GM23248 (cell line): ENCODE measurements at regions not wholly inside any gene's neighbourhood (a gene's known extent, or its start where the extent isn't known, plus 50 kb on each side); places are given as distances from the start of the nearest gene placed in this dataset.
A peak's percentile ranks its signal among the peaks of the same experiment; 100 is the strongest.

Experiments
- DNase-seq: peaks from one replicate; pipeline ENCODE4 v3.0.0-alpha.2; 2015
- H2AFZ ChIP-seq: fragments of 200-600 bp; sonication (generic); 2 replicates; pipeline ENCODE4 v1.6.1; 2016; ENCODE audit warnings: antibody characterized with exemption
- H3F3A ChIP-seq: fragments of 200-600 bp; sonication (generic); 2 replicates; pipeline ENCODE4 v1.6.1; 2016; ENCODE audit warnings: mild to moderate bottlenecking, antibody characterized with exemption, mixed run types; ENCODE audit not compliant: insufficient read depth
- H3K27ac ChIP-seq: fragments of 200-600 bp; sonication (generic); 2 replicates; pipeline ENCODE4 v1.5.1; 2016; ENCODE audit warnings: mild to moderate bottlenecking
- H3K27me3 ChIP-seq: fragments of 200-600 bp; sonication (generic); replicated peaks from 2 replicates; pipeline ENCODE4 v1.6.1; 2016; ENCODE audit warnings: mild to moderate bottlenecking; ENCODE audit not compliant: insufficient read depth
- H3K36me3 ChIP-seq: fragments of 200-600 bp; sonication (generic); 2 replicates; pipeline ENCODE4 v1.6.1; 2016; ENCODE audit warnings: low read depth, mild to moderate bottlenecking
- H3K4me1 ChIP-seq: fragments of 200-600 bp; sonication (generic); 2 replicates; pipeline ENCODE4 v1.6.1; 2016; ENCODE audit warnings: mild to moderate bottlenecking; ENCODE audit not compliant: insufficient read depth
- H3K4me2 ChIP-seq: fragments of 200-600 bp; sonication (generic); one replicate; pipeline ENCODE4 v1.6.1; 2016; ENCODE audit warnings: mild to moderate bottlenecking; ENCODE audit not compliant: unreplicated experiment
- H3K4me3 ChIP-seq: fragments of 200-600 bp; sonication (generic); 2 replicates; pipeline ENCODE4 v1.5.1; 2016; ENCODE audit warnings: mild to moderate bottlenecking
- H3K79me2 ChIP-seq: fragments of 200-600 bp; sonication (generic); 2 replicates; pipeline ENCODE4 v1.6.1; 2016; ENCODE audit warnings: mild to moderate bottlenecking; ENCODE audit not compliant: insufficient read depth
- H3K9ac ChIP-seq: fragments of 200-600 bp; sonication (generic); 2 replicates; pipeline ENCODE4 v1.6.1; 2016; ENCODE audit warnings: mild to moderate bottlenecking
- H3K9me2 ChIP-seq: fragments of 200-600 bp; sonication (generic); 2 replicates; pipeline ENCODE4 v1.6.1; 2016; ENCODE audit warnings: mixed run types, mild to moderate bottlenecking, moderate library complexity; ENCODE audit not compliant: insufficient read depth
- H3K9me3 ChIP-seq: fragments of 200-600 bp; sonication (generic); one replicate; pipeline ENCODE4 v1.6.1; 2017; ENCODE audit warnings: low read depth
- H4K20me1 ChIP-seq: fragments of 200-600 bp; sonication (generic); 2 replicates; pipeline ENCODE4 v1.6.0; 2016; ENCODE audit not compliant: insufficient read depth
- EZH2 ChIP-seq: fragments of 200-600 bp; sonication (generic); IDR thresholded peaks from 2 replicates; pipeline ENCODE4 v1.6.1; 2018; ENCODE audit warnings: antibody characterized with exemption, mild to moderate bottlenecking; ENCODE audit not compliant: insufficient read depth, poor library complexity, severe bottlenecking
- EZH2phosphoT487 ChIP-seq: fragments of 200-600 bp; sonication (generic); IDR thresholded peaks from 2 replicates; pipeline ENCODE4 v1.6.1; 2018; ENCODE audit warnings: antibody characterized with exemption, moderate library complexity, mild to moderate bottlenecking, low read depth; ENCODE audit not compliant: insufficient read depth
- WGBS, 2 experiments: methylation state at CpG; one replicate each; pipeline ENCODE4 v1.1.6; 2015 to 2017; ENCODE audit warnings: low lambda C conversion rate in 2 of 2, low coverage in 1 of 2; ENCODE audit errors: missing lambda C conversion rate in 2 of 2; 5-methylcytosine and 5-hydroxymethylcytosine counted together
- in situ Hi-C: fragments of 300-500 bp; cut with MboI; formaldehyde crosslinking; loops from 2 replicates; pipeline ENCODE4 v1.15.0; 2020

GRCh38 chr2:152881527-152881926 is 163.1 kb downstream of the ARL6IP6 start:
- H4K20me1 ChIP-seq: no peaks in the 10 kb centered on the region
- H3F3A ChIP-seq: peaks cover 6% of the 10 kb centered on the region; the same call in 1 of the 2 replicates
- H3K27ac ChIP-seq: no peak overlapping the region
- H2AFZ ChIP-seq: no peak overlapping the region
- peaks cover 7% of the 10 kb centered on the region for H3K4me1 ChIP-seq
- no peaks in the 10 kb centered on the region for H3K79me2 ChIP-seq
- no peak overlapping the region for H3K4me2 ChIP-seq
- no peak overlapping the region for H3K9ac ChIP-seq
- H3K9me3 ChIP-seq: no peaks in the 10 kb centered on the region
- H3K4me3 ChIP-seq: no peak overlapping the region
- in situ Hi-C loops: no loop called here
- TF ChIP-seq EZH2: no peak
- no peak for DNase-seq
- H3K36me3 ChIP-seq: no peaks in the 10 kb centered on the region
- no peaks in the 10 kb centered on the region for H3K9me2 ChIP-seq
- H3K27me3 ChIP-seq: no peaks in the 10 kb centered on the region

GRCh38 chr2:152879275-152879674 is 160.9 kb downstream of the ARL6IP6 start:
- Histone ChIP-seq H3K4me2 (no peak overlapping the region), H3K9ac (no peak overlapping the region), H3K27ac (no peak overlapping the region), H3K36me3 (no peaks in the 10 kb centered on the region), H3K9me2 (no peaks in the 10 kb centered on the region), H3K27me3 (no peaks in the 10 kb centered on the region), H3K79me2 (no peaks in the 10 kb centered on the region), H3F3A (peaks cover 26% of the 10 kb centered on the region), H2AFZ (no peak overlapping the region), H3K4me3 (no peak overlapping the region), H3K4me1 (peaks cover 30% of the 10 kb centered on the region), H3K9me3 (no peaks in the 10 kb centered on the region), H4K20me1 (no peaks in the 10 kb centered on the region)
- no peak for DNase-seq
- in situ Hi-C loops: no loop called here
- no peak for TF ChIP-seq EZH2
- TF ChIP-seq EZH2phosphoT487: no peak
- 81 to 88% methylated on average over 3 of the region's 3 CpGs for WGBS, 2 experiments

GRCh38 chr2:152875701-152876695 is 157.6 kb downstream of the ARL6IP6 start:
- Histone ChIP-seq H3K4me2 (peak overlapping the region; percentile 77), H3K27me3 (no peaks in the 10 kb centered on the region), H4K20me1 (no peaks in the 10 kb centered on the region), H3K9me3 (no peaks in the 10 kb centered on the region), H3K36me3 (no peaks in the 10 kb centered on the region), H3K27ac (peak overlapping the region; percentile 52), H3K9me2 (no peaks in the 10 kb centered on the region), H3K9ac (no peak overlapping the region), H2AFZ (peak overlapping the region; percentile 30; the same call in 1 of the 2 replicates), H3K4me1 (peaks cover 32% of the 10 kb centered on the region), H3K4me3 (peak overlapping the region; percentile 33; the same call in 1 of the 2 replicates), H3K79me2 (no peaks in the 10 kb centered on the region), H3F3A (peaks cover 26% of the 10 kb centered on the region)
- WGBS, 2 experiments: 20 to 22% methylated on average over 6 of the region's 6 CpGs
- in situ Hi-C loops: no loop called here
- TF ChIP-seq EZH2: no peak
- no peak for TF ChIP-seq EZH2phosphoT487
- peak; percentile 79 for DNase-seq

DNA sequence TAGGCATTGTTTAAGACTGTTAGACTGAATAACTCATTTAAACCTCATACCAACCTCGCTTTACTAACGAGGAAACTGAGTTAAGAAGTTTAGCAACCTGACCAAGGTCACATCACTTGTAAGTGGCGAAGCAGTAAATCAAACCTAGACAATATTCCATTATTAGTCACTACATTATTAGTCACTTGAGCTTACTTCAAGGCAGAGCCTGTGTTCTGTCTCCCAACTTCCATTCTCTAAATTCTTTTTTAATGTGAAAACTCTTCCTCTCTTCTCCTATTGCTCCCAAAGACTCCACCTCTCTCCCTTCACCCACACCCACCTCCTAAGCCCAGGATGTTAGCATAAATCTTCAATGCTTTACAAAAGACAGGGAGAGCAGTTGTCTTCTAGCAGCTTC is 156.5 kb downstream of the ARL6IP6 start:
- in situ Hi-C loops: no loop called here
- no peaks in the 10 kb centered on the region for H3K36me3 ChIP-seq
- H3K27me3 ChIP-seq: no peaks in the 10 kb centered on the region
- H3K9ac ChIP-seq: no peak overlapping the region
- H4K20me1 ChIP-seq: no peaks in the 10 kb centered on the region
- H3K4me1 ChIP-seq: peaks cover 32% of the 10 kb centered on the region
- H3K9me3 ChIP-seq: no peaks in the 10 kb centered on the region
- peak; percentile 65 for DNase-seq
- 8 to 13% methylated on average over 3 of the region's 3 CpGs for WGBS, 2 experiments
- no peaks in the 10 kb centered on the region for H3K9me2 ChIP-seq
- no peaks in the 10 kb centered on the region for H3K79me2 ChIP-seq
- H2AFZ ChIP-seq: 0 out of 2 replicates have a peak overlapping the region, but pooled peaks have one; percentile 10
- H3F3A ChIP-seq: peaks cover 26% of the 10 kb centered on the region
- H3K4me3 ChIP-seq: peak overlapping the region; percentile 33
- peak overlapping the region; percentile 52 for H3K27ac ChIP-seq
- H3K4me2 ChIP-seq: peak overlapping the region; percentile 77
- TF ChIP-seq EZH2phosphoT487 (no peak), EZH2 (no peak)
